ENCODE measurements at regions not wholly inside any gene's neighbourhood (a gene's known extent, or its start where the extent isn't known, plus 50 kb on each side); places are given as distances from the start of the nearest gene placed in this dataset.

DNA sequence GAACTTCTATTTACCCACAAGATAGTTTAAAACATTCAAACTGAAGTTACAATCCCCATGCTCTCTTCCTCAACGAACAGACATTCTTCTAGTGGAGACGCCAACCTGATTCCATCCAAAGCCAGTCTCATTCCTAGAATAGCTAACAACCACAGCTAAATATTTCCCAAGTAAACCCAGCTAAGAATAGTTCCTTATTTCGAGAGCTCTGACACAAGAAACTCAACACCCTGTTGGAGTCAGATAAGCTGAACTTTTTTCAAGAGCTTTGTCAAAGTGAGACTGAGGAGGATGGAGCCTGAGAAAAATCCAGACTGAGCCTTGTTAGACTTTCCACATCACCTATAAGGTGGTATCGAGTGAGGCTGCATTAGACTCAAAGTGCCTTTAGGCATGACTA, 56.7 kb upstream of the RPS23 start:
- DNase-seq (ENCODE audit: low spot score) = no peak

DNA sequence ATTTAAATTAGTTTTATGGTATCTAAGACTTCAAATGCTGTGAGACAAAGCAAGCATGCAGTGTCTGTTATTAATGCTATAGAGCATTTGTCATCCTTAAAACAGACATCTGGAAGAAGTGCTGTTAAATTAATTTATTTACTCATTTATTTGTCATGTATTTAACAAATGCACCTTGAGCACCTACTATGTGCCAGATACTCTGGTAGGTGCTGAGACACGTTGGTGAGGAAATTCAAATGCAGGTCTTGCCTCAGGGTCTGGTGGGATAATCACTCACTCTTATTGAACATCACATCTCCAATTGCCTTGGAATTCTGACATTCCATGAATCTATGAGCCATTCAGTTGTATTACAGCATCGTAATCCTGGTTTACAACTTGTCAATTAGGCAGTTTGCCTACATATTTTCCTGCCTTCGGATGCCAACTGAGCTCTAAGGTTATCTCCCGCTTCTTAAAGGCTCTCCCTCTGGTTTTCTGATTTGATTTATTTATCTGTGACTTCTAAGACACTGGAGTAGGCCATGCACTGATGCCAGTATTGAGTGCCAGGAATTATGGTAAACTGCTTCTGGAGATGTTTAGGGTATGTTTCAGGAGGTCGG, 56.0 kb upstream of the RPS23 start:
- no peak for DNase-seq (ENCODE audit: low spot score)

DNA sequence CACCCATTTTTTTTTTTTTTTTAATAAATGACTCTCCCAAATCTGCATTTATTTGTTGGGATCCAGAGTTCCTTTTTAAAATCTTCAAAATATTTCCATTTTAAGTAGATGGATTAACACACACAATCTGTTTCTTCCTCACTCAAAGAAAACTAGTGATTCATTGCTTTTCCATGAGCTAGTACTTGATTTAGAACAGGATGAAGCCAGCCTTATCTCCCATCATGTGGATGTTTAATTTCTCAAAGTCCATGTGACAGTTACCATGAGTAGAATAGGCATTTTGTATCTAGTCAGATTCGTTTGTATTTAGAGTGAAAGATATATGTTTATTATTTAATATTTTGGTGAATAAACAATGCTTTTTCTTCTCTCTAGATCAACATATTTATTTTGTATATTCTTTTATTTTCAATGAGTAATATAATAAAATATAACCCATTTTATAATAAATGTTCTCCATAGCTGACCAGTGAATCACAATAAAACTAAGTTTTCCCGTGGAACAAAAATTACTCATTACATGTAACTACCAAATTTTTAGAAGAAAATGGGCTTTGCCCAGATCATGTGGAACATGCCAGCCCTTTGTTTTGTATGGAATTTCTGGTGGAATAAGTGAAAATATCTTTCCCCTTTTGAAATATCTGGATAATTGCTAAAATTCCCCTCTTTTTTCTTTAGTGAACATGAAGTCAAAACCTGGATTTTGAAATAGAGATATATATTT, 54.9 kb upstream of the RPS23 start:
- no peak for DNase-seq (ENCODE audit: low spot score)

DNA sequence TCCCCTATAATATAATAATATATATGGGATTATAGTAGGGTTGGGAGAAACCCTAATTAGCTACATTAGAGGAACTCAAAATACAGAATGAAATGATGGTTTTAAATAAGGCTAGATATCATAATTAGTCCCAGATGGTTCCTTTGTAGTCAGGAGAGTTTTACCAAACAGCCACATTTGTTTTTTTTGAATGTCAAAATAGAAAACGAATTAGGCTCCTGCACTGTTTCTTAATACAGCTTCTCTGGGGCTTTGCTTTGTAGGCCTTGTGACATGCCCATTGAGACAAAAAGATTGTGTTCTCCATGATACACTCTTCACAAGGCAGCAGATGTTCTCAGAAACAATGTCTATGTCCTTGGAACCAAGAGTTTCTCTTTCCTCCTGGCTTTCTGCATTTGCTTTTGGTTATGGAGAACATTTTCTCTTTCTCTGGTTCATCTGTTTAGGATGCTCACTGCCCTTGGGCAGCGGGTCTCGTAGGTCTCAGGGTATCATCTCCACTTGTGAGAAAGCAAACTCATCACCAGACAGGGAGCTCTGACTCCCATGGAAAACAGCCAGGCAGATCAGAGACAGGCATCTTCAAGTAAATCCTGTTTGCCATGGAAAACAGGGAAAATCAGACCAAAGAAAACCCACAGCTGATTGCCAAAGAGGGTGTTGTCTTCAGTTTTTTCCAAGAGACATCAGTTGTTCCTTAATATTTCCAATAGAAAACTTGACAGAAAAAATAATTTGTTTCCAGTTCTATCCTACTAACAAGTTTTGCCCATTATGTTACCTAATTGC, 54.1 kb upstream of the RPS23 start:
- DNase-seq (ENCODE audit: low spot score) = no peak

DNA sequence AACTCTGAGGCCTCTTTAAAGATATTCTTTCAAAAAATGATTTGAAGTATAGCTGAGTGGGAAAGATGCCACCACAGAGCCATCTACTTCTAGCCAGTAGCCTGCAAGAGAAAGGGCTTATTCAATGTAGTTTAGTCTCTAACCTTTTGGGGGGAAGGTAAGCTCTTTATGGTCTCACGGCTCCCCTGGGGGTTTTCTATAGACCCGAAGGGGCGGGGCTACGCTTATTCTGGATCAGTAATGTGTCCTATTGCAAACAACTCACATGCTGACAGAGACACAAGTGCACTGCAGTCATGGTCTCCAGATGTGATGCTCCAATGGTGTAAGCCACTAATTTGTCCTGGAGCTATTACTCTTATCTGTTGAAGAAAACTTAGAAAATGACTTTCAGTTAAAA, 53.4 kb upstream of the RPS23 start:
- DNase-seq (ENCODE audit: low spot score) = no peak

DNA sequence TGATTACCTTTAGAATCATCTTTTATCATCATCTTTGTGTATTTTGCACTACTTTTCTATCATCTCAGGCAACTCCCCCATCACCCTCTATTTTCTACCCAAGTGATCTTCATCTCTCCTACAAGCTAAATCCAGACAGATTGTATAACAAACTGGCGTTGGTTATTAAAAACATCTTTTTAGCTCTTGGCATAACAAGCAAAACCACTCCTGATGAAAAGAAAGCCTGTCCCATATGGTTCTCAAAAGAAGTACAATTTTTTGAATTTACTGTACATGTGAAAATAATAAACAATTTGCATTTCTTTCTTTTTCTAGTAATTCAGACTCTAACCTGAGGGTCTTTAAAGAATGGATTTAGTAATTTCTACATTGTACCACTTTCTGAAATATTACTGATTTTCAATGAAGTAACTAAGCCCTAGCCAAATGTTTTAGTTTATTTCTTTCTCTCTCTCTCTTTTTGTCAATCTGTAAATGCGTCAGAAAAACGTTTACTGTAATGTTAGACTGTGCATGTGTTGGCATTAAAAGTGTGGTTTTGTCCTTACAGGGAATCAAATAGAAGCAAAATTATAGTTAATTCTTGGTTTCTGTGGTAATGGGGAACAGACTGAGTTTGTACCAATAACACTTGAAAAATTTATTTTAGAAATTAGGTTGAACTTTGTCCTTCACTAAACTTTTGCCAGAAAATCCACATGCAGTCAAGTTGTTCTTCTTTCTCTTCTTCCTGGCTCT, 52.5 kb upstream of the RPS23 start:
- no peak for DNase-seq (ENCODE audit: low spot score)

DNA sequence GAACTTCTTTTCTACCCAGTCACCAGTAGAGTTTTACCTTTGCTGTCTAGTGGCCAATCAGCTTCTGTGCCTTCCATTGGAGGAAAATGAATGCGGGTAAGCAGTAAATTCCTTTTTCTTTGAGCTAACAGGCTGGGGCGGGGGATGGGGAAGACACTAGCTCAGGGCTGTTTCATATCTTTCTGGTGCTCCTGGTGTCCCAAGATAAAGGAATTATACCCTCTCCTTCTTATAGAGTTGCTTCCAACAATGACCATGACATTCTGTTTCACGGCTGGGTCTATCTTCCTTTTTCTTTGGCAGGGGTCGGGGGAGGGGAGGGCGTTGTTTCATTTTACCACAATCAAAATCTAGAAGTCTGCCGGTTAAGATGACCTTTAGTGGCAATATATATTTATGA, 51.2 kb upstream of the RPS23 start:
- no peak for DNase-seq (ENCODE audit: low spot score)

Data from hematopoietic multipotent progenitor cell treated with erythropoietin and hydrocortisone succinate and interleukin-3 and kit ligand, for 17 days (in vitro differentiated cells).